Occipital lobe (tissue), 1 donor: ENCODE measurements at regions not wholly inside any gene's neighbourhood (a gene's known extent, or its start where the extent isn't known, plus 50 kb on each side); places are given as distances from the start of the nearest gene placed in this dataset.

Source experiments
- DNase-seq: peaks from one replicate; lab custom pipeline; 2025; lab: John Stamatoyannopoulos, UW

DNA sequence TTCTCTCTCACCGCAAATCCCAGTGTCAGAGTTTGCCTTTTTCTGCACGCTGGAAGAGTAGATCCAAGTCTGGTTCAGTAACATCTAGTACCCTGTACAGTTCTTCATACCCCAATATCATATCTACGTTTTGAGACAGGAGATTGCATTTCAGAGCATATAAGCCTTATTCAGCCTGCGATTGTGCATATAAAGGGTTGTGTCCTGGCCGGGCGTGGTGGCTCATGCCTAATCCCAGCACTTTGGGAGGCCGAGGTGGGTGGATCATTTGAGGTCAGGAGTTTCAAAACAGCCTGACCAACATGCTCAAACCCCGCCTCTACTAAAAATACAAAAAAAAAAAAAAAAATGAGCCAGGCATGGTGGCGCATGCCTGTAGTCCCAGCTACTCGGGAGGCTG is 104.9 kb downstream of the MTNR1B start:
- no peak for DNase-seq

- DNase-seq, result no peak
These were observed 106.3 kb downstream of the MTNR1B start for GRCh38 chr11:93075782-93076181.

- no peak for DNase-seq
These were observed 110.8 kb downstream of the MTNR1B start for GRCh38 chr11:93080146-93080759.

DNA sequence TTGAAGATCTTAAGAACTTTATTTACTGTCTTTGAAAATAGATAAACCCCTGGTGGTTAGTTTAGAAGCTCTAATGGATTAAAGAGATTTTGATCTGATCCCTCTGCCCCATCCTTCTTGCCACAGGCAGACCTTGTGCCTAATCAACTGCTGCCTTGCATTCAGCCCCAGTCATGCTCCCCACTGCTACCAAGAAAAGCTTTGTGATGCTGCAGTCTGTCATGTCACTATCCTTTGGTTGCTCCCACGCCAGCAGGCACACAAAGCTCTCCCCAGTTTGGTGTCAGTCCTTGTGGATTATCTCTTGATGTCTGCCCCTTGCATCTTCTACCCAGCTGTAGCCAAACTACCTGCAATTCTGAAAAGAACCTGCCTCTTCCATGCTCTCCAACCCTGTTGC is 112.2 kb downstream of the MTNR1B start:
- DNase-seq, result no peak

GRCh38 chr11:93082900-93083299 is 113.4 kb downstream of the MTNR1B start:
- no peak for DNase-seq

- DNase-seq, result no peak
These were observed 112.9 kb downstream of the SLC36A4 start for GRCh38 chr11:93084727-93085505.

GRCh38 chr11:93089474-93090102 is 108.2 kb downstream of the SLC36A4 start:
- DNase-seq, result no peak
